Omental fat pad (tissue), 3 donors: ENCODE measurements at regions not wholly inside any gene's neighbourhood (a gene's known extent, or its start where the extent isn't known, plus 50 kb on each side); places are given as distances from the start of the nearest gene placed in this dataset.
A peak's percentile ranks its signal among the peaks of the same experiment; 100 is the strongest.

Experiments
- ATAC-seq: fragments of 150-250 bp; one replicate; pipeline ENCODE4 v1.9.1; 2016; ENCODE audit warnings: mild to moderate bottlenecking, moderate library complexity; ENCODE audit not compliant: low FRiP score
- DNase-seq: peaks from one replicate; pipeline ENCODE4 v3.0.0-alpha.2; 2019; ENCODE audit warnings: low spot score
- CTCF ChIP-seq, 3 donors: fragments of 450-650 bp; IDR thresholded peaks; one replicate each; pipeline ENCODE4 v1.5.1; 2016 to 2017; ENCODE audit warnings: antibody characterized with exemption in 3 of 3, mild to moderate bottlenecking in 3 of 3, moderate library complexity in 2 of 3

- no peak for DNase-seq
- peak; percentile 90 for ATAC-seq
Measured at GRCh38 chr5:160508780-160509361, 87.2 kb downstream of the PTTG1 start.

GRCh38 chr5:160511280-160511929 is 89.8 kb downstream of the PTTG1 start:
- ATAC-seq (no peak), DNase-seq (no peak)
- no peak for TF ChIP-seq CTCF (IDR thresholded peaks at IDR 0.05)

More at GRCh38 chr5:160508780-160509361, 87.2 kb downstream of the PTTG1 start:
- TF ChIP-seq CTCF (IDR thresholded peaks at IDR 0.05) = peak in 2 of 3 donors; percentile 35 to 51
